NCI-H1048 (cell line): ENCODE measurements at regions not wholly inside any gene's neighbourhood (a gene's known extent, or its start where the extent isn't known, plus 50 kb on each side); places are given as distances from the start of the nearest gene placed in this dataset.
"Not testable (repeated sequence)": the region's sequence is repeated elsewhere in the genome, so short reads cannot be mapped to it uniquely, and the experiment has no call there.

ENCODE experiments used
- DNase-seq: peaks from one replicate; lab custom pipeline; 2025; lab: John Stamatoyannopoulos, UW

GRCh38 chr13:82002710-82003109 lies 1661.8 kb upstream of the SPRY2 start:
- no peak for DNase-seq

GRCh38 chr13:81995316-81995715 lies 1654.4 kb upstream of the SPRY2 start:
- no peak for DNase-seq

GRCh38 chr13:81990652-81991051 lies 1649.7 kb upstream of the SPRY2 start:
- DNase-seq: no peak

GRCh38 chr13:81988567-81988966 lies 1647.6 kb upstream of the SPRY2 start:
- DNase-seq: no peak

- no peak for DNase-seq
Measured at GRCh38 chr13:81987677-81988357, 1646.9 kb upstream of the SPRY2 start.

- DNase-seq: no peak
Measured at GRCh38 chr13:81987159-81987558, 1646.2 kb upstream of the SPRY2 start.

- DNase-seq: no peak
Measured at GRCh38 chr13:81986308-81986707, 1645.4 kb upstream of the SPRY2 start.

- DNase-seq: no peak
Measured at GRCh38 chr13:81957121-81957520, 1616.2 kb upstream of the SPRY2 start.

- DNase-seq: peak; percentile 54
Measured at GRCh38 chr13:81929988-81930387, 1589.1 kb upstream of the SPRY2 start.

GRCh38 chr13:81927347-81927746 lies 1586.4 kb upstream of the SPRY2 start:
- DNase-seq: no peak

- DNase-seq: no peak
Measured at GRCh38 chr13:81917810-81918209, 1576.9 kb upstream of the SPRY2 start.

- DNase-seq: no peak
Measured at GRCh38 chr13:81916461-81916860, 1575.5 kb upstream of the SPRY2 start.

- no peak for DNase-seq
Measured at GRCh38 chr13:81907787-81908372, 1567.0 kb upstream of the SPRY2 start.

GRCh38 chr13:81888855-81889254 lies 1547.9 kb upstream of the SPRY2 start:
- no peak for DNase-seq

GRCh38 chr13:81874681-81875661 lies 1534.0 kb upstream of the SPRY2 start:
- DNase-seq: no peak

GRCh38 chr13:81874253-81874652 lies 1533.3 kb upstream of the SPRY2 start:
- no peak for DNase-seq

- DNase-seq: peak; percentile 2
Measured at GRCh38 chr13:81872581-81872980, 1531.7 kb upstream of the SPRY2 start.

GRCh38 chr13:81871751-81872325 lies 1530.9 kb upstream of the SPRY2 start:
- DNase-seq: not testable (repeated sequence)

GRCh38 chr13:81848291-81848690 lies 1507.4 kb upstream of the SPRY2 start:
- no peak for DNase-seq

- DNase-seq: peak; percentile 29
Measured at GRCh38 chr13:81846771-81847170, 1505.8 kb upstream of the SPRY2 start.

GRCh38 chr13:81821259-81821658 lies 1480.3 kb upstream of the SPRY2 start:
- DNase-seq: no peak

- DNase-seq: no peak
Measured at GRCh38 chr13:81800433-81800832, 1459.5 kb upstream of the SPRY2 start.
